ENCODE measurements at regions not wholly inside any gene's neighbourhood (a gene's known extent, or its start where the extent isn't known, plus 50 kb on each side); places are given as distances from the start of the nearest gene placed in this dataset.
"Not testable (repeated sequence)": the region's sequence is repeated elsewhere in the genome, so short reads cannot be mapped to it uniquely, and the experiment has no call there.

DNA sequence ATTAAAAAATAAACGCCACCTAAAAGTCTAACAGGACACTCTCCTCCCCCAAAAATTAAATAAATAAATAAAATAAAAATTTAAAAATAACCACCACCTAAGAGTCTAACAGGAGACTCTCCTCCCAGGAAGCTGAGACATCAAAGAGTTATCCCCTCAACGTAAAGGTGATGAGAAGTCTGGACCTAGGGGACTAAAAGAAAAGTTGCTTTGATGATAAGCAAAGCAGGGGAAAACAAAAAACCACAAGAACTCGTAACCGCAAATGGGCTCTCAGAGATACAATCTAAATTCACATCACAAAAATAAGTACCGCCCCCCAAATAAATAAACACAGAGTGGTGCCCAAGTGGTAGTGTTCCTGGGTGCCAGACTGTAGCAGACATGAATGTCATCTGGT is 412.2 kb downstream of the ZFHX3 start:
- H3K27me3 Mint-ChIP-seq, result no peaks in the 10 kb centered on the region
- H3K4me3 Mint-ChIP-seq, result no peak overlapping the region
- peaks cover 0 to 3% (median 0%) of the 10 kb centered on the region in 3 donors for H3K4me1 Mint-ChIP-seq

DNA sequence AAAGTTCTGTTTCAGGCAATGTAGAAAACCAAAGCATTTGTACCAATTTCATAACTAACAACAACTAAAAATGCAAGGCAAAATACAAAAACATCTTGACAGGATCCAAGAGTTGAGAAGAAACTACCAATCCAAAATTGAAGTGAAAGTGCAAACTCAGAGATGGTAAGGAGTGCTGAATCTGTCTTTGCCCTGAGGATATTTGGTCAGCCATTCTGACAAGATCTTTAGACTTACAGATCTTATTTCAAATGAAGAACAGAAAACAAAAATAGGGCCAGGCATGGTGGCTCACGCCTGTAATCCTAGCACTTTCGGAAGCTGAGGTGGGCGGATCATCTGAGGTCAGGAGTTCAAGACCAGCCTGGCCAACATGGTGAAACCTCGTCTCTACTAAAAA is 412.8 kb downstream of the ZFHX3 start:
- Mint-ChIP-seq H3K4me1 (peaks cover 0 to 3% (median 0%) of the 10 kb centered on the region in 3 donors), H3K36me3 (peaks cover 3% of the 10 kb centered on the region), H3K9me3 (peaks cover 3 to 13% (median 5%) of the 10 kb centered on the region in 3 donors), H3K4me3 (no peak overlapping the region), H3K27me3 (no peaks in the 10 kb centered on the region), H3K27ac (peak overlapping the region in 1 of 3 donors; percentile 57)

More for the DNA sequence above, 412.2 kb downstream of the ZFHX3 start:
- Mint-ChIP-seq H3K27ac (no peak overlapping the region), H3K36me3 (peaks cover 5% of the 10 kb centered on the region), H3K9me3 (peaks cover 3 to 13% (median 5%) of the 10 kb centered on the region in 3 donors)

DNA sequence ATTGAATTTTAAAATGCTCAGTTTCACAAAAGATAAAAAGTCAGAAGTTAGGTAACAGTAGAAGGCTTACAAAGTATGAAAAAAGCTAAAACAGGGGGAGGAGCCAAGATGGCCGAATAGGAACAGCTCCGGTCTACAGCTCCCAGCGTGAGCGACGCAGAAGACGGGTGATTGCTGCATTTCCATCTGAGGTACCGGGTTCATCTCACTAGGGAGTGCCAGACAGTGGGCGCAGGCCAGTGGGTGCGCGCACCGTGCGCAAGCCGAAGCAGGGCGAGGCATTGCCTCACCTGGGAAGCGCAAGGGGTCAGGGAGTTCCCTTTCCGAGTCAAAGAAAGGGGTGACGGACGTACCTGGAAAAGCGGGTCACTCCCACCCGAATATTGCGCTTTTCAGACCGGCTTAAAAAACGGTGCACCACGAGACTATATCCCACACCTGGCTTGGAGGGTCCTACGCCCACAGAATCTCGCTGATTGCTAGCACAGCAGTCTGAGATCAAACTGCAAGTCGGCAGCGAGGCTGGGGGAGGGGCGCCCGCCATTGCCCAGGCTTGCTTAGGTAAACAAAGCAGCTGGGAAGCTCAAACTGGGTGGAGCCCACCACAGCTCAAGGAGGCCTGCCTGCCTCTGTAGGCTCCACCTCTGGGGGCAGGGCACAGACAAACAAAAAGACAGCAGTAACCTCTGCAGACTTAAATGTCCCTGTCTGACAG is 420.6 kb downstream of the ZFHX3 start:
- not testable (repeated sequence) for H3K36me3 Mint-ChIP-seq, H3K27me3 Mint-ChIP-seq, H3K9me3 Mint-ChIP-seq, H3K27ac Mint-ChIP-seq, H3K4me1 Mint-ChIP-seq
- H3K4me3 Mint-ChIP-seq, result peak overlapping the region in 1 of 4 donors; percentile 42

DNA sequence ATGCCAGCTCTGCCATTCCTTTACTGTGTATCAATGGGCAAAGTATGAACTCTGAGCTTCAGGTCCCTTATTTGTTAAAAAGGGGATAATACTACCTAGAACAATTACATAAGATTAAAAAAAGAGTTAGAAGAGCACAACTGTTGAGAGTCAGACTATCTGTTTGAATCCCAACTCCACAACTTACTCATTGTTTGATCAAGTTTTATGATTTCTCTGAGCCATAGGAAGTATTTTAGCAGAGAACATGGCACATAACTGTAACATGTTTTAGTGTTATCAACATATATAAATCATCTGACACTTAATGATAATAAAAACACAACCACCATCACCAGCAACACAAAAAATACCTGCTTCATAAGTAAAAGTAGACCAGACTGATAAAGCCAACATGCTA is 421.3 kb downstream of the ZFHX3 start:
- peaks cover 1 to 9% (median 5%) of the 10 kb centered on the region in 3 donors for H3K9me3 Mint-ChIP-seq
- H3K36me3 Mint-ChIP-seq, result peaks cover 1% of the 10 kb centered on the region
- no peaks in the 10 kb centered on the region for H3K4me1 Mint-ChIP-seq
- no peak overlapping the region for H3K4me3 Mint-ChIP-seq
- H3K27ac Mint-ChIP-seq, result no peak overlapping the region
- H3K27me3 Mint-ChIP-seq, result no peaks in the 10 kb centered on the region

DNA sequence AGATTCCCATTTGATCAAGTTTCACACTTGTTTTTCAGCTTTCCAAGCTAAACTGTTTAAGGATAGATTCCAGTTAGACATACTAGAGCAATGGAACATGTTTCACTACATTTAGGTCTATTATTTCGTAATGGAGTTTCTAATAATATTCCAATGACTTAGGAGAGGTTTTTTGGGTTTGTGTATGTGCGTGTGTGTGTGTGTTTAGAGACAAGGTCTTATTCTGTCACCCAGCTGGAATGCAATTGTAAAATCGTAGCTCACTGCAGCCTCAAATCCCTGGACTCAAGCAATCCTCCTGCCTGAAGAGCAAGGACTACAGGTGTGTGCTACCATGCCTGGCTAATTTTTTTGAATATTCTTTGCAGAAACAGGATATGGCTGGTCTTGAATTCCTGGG is 426.3 kb downstream of the ZFHX3 start:
- H3K9me3 Mint-ChIP-seq, result peaks cover 0 to 4% (median 2%) of the 10 kb centered on the region in 3 donors
- no peaks in the 10 kb centered on the region for H3K27me3 Mint-ChIP-seq
- H3K4me3 Mint-ChIP-seq, result no peak overlapping the region
- no peak overlapping the region for H3K27ac Mint-ChIP-seq
- peaks cover 4% of the 10 kb centered on the region for H3K36me3 Mint-ChIP-seq
- peaks cover 0 to 1% (median 0%) of the 10 kb centered on the region in 3 donors for H3K4me1 Mint-ChIP-seq

DNA sequence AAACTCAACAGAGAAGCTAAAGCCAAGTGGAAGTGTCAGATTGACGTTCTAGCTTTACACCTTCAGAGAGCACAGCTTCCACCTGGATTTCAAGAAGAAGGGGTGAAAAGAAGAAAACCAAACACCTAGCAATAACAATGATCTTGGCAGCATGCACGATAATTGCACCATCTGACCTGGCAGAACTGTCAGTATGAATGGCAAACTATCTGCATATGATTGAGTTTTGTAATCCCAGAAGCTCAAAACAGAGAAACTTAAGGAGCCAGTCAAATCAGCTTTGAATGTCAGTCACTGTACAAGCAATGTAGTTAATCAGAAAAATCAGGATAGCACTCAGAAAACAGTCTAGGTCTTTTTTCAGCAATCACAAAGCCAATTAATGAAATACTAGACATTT is 427.1 kb downstream of the ZFHX3 start:
- peaks cover 7% of the 10 kb centered on the region for H3K36me3 Mint-ChIP-seq
- peaks cover 0 to 1% (median 0%) of the 10 kb centered on the region in 3 donors for H3K4me1 Mint-ChIP-seq
- H3K27me3 Mint-ChIP-seq, result no peaks in the 10 kb centered on the region
- H3K27ac Mint-ChIP-seq, result no peak overlapping the region
- H3K9me3 Mint-ChIP-seq, result peaks cover 0 to 3% (median under 1%) of the 10 kb centered on the region in 3 donors
- no peak overlapping the region for H3K4me3 Mint-ChIP-seq

DNA sequence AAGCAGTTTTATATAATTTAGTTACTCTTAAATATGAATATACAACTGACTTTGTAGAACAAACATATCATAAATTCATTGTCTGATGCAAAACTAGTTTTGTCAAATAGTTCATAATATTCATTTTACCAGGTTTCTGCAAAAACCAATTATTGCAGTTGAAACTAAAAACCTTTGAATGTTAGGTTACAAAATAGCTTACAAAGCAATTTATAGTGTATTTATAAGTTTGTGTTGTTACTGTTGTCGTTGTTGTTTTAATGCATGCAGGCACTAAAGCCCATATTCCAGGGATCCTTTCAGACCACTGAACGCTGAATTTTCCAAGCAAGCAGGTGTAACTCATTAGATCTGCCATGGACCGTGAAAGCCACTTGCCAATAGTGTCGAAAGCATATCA is 427.6 kb downstream of the ZFHX3 start:
- H3K27ac Mint-ChIP-seq, result no peak overlapping the region
- H3K36me3 Mint-ChIP-seq, result peaks cover 12% of the 10 kb centered on the region
- H3K9me3 Mint-ChIP-seq, result peaks cover 3 to 7% (median 5%) of the 10 kb centered on the region in 3 donors
- no peak overlapping the region for H3K4me3 Mint-ChIP-seq
- H3K4me1 Mint-ChIP-seq, result peaks cover 0 to 1% (median 0%) of the 10 kb centered on the region in 3 donors
- no peaks in the 10 kb centered on the region for H3K27me3 Mint-ChIP-seq

DNA sequence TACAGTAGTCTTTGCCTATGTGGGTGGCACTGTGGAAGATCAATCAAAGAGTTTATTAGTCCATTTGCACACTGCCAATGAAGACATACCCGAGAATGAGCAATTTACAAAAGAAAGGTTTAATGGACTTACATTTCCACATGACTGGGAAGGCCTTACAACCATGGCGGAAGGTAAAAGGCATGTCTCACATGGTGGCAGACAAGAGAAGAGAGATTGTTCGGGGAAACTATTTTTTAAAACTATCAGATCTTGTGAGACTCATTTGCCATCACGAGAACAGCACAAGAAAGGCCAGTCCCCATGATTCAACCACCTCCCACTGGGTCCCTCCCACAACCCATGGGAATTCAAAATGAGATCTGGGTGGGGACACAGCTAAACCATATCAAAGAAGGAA is 432.1 kb downstream of the ZFHX3 start:
- Mint-ChIP-seq H3K4me3 (no peak overlapping the region), H3K4me1 (peaks cover 0 to 1% (median 0%) of the 10 kb centered on the region in 3 donors), H3K27ac (no peak overlapping the region), H3K36me3 (peaks cover 12% of the 10 kb centered on the region), H3K27me3 (no peaks in the 10 kb centered on the region), H3K9me3 (peaks cover 5 to 7% (median 5%) of the 10 kb centered on the region in 3 donors)

DNA sequence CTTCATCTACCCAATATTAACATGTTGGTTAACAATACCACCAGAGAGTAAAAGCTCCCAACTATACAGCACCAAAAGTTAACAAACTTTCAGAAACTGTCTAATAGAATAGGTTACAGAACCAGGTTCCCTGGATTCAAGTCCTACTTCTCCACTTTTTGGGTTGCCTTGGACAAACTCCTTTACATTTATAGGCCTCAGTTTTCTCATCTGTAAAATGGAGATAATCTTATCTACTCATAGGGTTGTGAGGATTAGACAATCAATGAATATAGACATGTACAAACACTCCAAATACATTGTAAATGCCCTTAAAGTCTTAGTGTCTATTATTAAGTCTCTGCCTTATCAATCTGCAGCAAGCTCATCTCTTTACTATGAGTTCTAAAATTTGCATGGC is 435.2 kb downstream of the ZFHX3 start:
- H3K4me3 Mint-ChIP-seq, result no peak overlapping the region
- no peaks in the 10 kb centered on the region for H3K27me3 Mint-ChIP-seq
- H3K9me3 Mint-ChIP-seq, result peaks cover 5 to 12% (median 8%) of the 10 kb centered on the region in 3 donors
- H3K4me1 Mint-ChIP-seq, result peaks cover 4 to 16% (median 9%) of the 10 kb centered on the region in 3 donors
- H3K27ac Mint-ChIP-seq, result no peak overlapping the region
- peaks cover 15% of the 10 kb centered on the region for H3K36me3 Mint-ChIP-seq

DNA sequence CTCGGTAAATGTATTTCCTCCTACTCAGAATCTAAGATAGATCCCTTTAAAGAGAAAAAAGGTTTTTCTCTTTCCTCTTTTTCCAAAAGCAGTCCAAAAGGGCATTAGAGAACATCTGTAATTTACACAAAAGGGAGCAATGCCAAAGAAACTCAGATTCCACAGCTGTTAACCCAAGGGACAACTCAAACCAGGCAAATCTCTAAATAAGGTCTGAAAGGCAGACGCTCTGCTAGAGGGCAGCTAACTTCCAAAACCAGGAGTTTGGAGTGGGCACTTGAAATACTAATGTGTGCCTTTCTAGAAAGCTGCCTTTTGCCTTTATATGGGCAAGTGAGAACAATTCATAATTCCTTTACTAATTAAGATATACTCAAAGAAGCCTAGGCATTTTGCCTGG is 435.7 kb downstream of the ZFHX3 start:
- Mint-ChIP-seq H3K27ac (no peak overlapping the region), H3K9me3 (peaks cover 5 to 12% (median 8%) of the 10 kb centered on the region in 3 donors), H3K4me1 (peaks cover 4 to 16% (median 9%) of the 10 kb centered on the region in 3 donors), H3K4me3 (no peak overlapping the region), H3K36me3 (peaks cover 12% of the 10 kb centered on the region), H3K27me3 (no peaks in the 10 kb centered on the region)

DNA sequence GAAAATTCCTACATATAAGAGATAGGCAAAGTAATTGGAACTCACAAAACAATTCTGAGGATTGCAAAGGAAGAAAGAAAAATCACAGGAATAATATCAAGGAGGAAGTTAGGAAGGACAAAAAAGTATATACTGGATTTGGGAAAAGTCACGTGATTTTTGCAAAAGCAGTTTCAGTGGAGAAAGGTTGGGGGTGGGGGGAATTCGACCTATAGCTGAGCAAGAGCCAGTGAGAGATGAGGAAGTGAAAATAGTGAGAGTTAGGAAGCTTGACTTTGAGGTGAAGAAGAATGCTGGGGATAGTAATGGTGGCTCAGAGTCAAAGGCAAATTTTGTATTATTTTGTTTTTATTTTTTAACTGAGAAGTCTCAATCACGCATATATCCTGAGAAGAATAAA is 438.0 kb upstream of the PMFBP1 start:
- peaks cover 2 to 6% (median 3%) of the 10 kb centered on the region in 3 donors for H3K9me3 Mint-ChIP-seq
- peaks cover 4 to 16% (median 9%) of the 10 kb centered on the region in 3 donors for H3K4me1 Mint-ChIP-seq
- peaks cover 3% of the 10 kb centered on the region for H3K36me3 Mint-ChIP-seq
- no peaks in the 10 kb centered on the region for H3K27me3 Mint-ChIP-seq
- H3K4me3 Mint-ChIP-seq, result no peak overlapping the region
- H3K27ac Mint-ChIP-seq, result no peak overlapping the region

DNA sequence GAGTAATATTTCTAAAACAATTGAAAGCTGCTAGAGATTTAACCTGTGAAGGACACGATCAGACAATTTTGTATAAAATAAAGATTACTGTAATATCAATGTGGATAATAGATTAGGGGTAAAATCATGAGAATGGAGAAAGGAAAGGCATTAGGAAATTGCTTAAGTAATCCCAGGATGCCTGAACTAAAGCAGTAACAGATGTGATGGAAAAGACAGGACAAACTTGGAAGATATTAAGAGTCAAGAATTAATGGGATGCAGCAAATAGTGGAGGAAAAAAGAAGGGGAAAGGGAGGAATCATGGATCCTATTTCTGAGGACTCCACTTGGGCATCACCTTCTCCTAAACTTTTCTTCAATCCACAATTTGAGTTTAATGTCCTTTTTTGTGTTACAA is 437.1 kb upstream of the PMFBP1 start:
- H3K27me3 Mint-ChIP-seq, result no peaks in the 10 kb centered on the region
- peaks cover 2 to 6% (median 3%) of the 10 kb centered on the region in 3 donors for H3K9me3 Mint-ChIP-seq
- peak overlapping the region in 1 of 3 donors; percentile 73 for H3K27ac Mint-ChIP-seq
- H3K4me1 Mint-ChIP-seq, result peaks cover 4 to 16% (median 9%) of the 10 kb centered on the region in 3 donors
- H3K36me3 Mint-ChIP-seq, result peaks cover 5% of the 10 kb centered on the region
- no peak overlapping the region for H3K4me3 Mint-ChIP-seq

DNA sequence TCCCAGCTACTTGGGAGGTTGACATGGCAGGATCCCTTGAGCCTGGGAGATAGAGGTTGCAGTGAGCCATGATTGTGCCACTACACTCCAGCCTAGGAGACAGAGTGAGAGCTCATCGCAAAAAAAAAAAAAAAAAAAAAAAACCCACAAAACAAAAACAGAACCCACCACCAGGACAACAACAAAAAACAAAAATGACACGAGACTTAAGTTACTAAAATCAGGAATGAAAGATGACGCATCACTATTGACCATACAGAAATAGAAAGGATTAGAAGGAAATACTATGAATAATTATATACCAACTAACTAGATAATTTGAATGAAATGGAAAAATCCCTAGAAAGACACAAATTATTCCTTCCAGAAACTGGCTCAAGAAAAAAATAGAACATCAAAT is 432.4 kb upstream of the PMFBP1 start:
- Mint-ChIP-seq H3K27me3 (no peaks in the 10 kb centered on the region), H3K27ac (no peak overlapping the region), H3K4me1 (peaks cover 0 to 5% (median under 1%) of the 10 kb centered on the region in 3 donors)

DNA sequence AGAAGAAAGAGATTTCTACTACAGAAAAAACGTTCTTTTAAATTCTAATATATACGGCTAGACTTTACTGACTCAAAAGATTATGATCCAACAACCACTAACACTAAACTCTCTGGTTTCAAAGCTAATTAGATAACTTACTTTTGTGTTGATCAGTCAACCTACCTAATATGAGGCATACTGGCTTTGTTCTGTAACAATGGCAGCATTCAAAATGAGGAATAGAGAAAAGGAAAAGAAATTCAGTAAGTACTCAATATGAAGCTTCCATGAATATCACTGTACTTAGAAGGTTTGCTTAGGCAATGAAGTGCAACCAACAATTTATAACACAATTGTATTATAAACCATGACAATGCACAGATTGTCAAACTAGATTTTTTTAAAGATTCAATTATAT is 430.5 kb upstream of the PMFBP1 start:
- Mint-ChIP-seq H3K27ac (no peak overlapping the region), H3K4me1 (no peaks in the 10 kb centered on the region), H3K4me3 (no peak overlapping the region), H3K36me3 (peaks cover 5% of the 10 kb centered on the region), H3K9me3 (peaks cover 0 to 3% (median 2%) of the 10 kb centered on the region in 3 donors), H3K27me3 (no peaks in the 10 kb centered on the region)

More for the DNA sequence above, 432.4 kb upstream of the PMFBP1 start:
- H3K36me3 Mint-ChIP-seq, result peaks cover 5% of the 10 kb centered on the region
- no peak overlapping the region for H3K4me3 Mint-ChIP-seq
- H3K9me3 Mint-ChIP-seq, result peaks cover 2 to 6% (median 5%) of the 10 kb centered on the region in 3 donors

DNA sequence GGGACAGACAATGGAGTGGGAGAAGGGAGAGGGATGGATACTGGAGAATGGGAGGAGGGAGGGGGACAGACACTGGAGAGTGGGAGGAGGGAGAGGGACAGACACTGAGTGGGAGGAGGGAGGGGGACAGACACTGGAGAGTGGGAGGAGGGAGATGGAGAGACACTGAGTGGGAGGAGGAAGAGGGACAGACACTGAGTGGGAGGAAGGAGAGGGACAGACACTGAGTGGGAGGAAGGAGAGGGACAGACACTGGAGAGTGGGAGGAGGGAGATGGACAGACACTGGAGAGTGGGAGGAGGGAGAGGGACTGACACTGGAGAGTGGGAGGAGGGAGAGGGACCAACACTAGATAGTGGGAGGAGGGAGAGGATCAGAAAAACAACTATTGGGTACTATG is 426.7 kb upstream of the PMFBP1 start:
- H3K27me3 Mint-ChIP-seq, result no peaks in the 10 kb centered on the region
- H3K4me1 Mint-ChIP-seq, result peaks cover 0 to 2% (median 0%) of the 10 kb centered on the region in 3 donors
- H3K4me3 Mint-ChIP-seq, result no peak overlapping the region
- no peak overlapping the region for H3K27ac Mint-ChIP-seq
- peaks cover 0 to 3% (median 0%) of the 10 kb centered on the region in 3 donors for H3K9me3 Mint-ChIP-seq
- H3K36me3 Mint-ChIP-seq, result peaks cover 4% of the 10 kb centered on the region

DNA sequence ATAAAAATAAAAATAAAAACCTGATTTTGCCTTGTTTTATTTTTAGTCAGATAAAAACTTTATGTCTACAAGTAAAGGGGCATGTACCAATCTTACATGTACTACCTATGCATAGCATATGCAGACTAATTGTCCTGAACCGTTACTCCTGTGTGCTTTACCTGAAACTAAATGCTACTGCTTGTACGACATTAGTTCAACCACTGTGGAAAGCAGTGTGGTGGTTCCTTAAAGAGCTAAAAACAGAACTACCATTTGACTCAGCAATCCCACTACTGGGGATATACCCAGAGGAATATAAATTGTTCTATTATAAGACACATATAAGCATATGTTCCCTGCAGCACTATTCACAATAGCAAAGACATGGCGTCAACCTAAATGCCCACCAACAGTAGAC is 426.0 kb upstream of the PMFBP1 start:
- peaks cover 4% of the 10 kb centered on the region for H3K36me3 Mint-ChIP-seq
- peaks cover 0 to 1% (median 0%) of the 10 kb centered on the region in 3 donors for H3K9me3 Mint-ChIP-seq
- H3K27ac Mint-ChIP-seq, result no peak overlapping the region
- peaks cover 0 to 2% (median 0%) of the 10 kb centered on the region in 3 donors for H3K4me1 Mint-ChIP-seq
- H3K4me3 Mint-ChIP-seq, result no peak overlapping the region
- no peaks in the 10 kb centered on the region for H3K27me3 Mint-ChIP-seq

Measured in IgD-negative memory B cell (primary cell).